Mucosa of rectum (tissue), 2 donors: ENCODE measurements at regions not wholly inside any gene's neighbourhood (a gene's known extent, or its start where the extent isn't known, plus 50 kb on each side); places are given as distances from the start of the nearest gene placed in this dataset.

Experiments
- H3K27ac ChIP-seq, 2 donors: one replicate each; pipeline ENCODE4 v1.7.0; 2013; ENCODE audit warnings: inconsistent platforms in 2 of 2, low read depth in 2 of 2, low read length in 2 of 2
- H3K27me3 ChIP-seq, 2 donors: one replicate each; pipeline ENCODE4 v1.7.0; 2013; ENCODE audit warnings: low read length in 2 of 2; ENCODE audit not compliant: control insufficient read depth in 2 of 2, insufficient read depth in 2 of 2
- H3K36me3 ChIP-seq, 2 donors: one replicate each; pipeline ENCODE4 v1.7.0; 2013; ENCODE audit warnings: low read length in 2 of 2; ENCODE audit not compliant: control insufficient read depth in 2 of 2, insufficient read depth in 2 of 2
- H3K4me1 ChIP-seq, 2 donors: one replicate each; pipeline ENCODE4 v1.7.0; 2013; ENCODE audit warnings: low read length in 2 of 2, mild to moderate bottlenecking in 1 of 2; ENCODE audit not compliant: control insufficient read depth in 2 of 2, insufficient read depth in 2 of 2
- H3K4me3 ChIP-seq, 2 donors: one replicate each; pipeline ENCODE4 v1.7.0; 2013; ENCODE audit warnings: low read length in 2 of 2
- H3K9ac ChIP-seq, 2 donors: one replicate each; pipeline ENCODE4 v1.7.0; 2013; ENCODE audit warnings: low read length in 2 of 2, low read depth in 1 of 2, mild to moderate bottlenecking in 1 of 2
- H3K9me3 ChIP-seq, 2 donors: one replicate each; pipeline ENCODE4 v1.7.0; 2013; ENCODE audit warnings: low read length in 2 of 2; ENCODE audit not compliant: control insufficient read depth in 2 of 2
- donor health status: healthy.
- donor health status: Normal muscosa, but diverticular disease.

DNA sequence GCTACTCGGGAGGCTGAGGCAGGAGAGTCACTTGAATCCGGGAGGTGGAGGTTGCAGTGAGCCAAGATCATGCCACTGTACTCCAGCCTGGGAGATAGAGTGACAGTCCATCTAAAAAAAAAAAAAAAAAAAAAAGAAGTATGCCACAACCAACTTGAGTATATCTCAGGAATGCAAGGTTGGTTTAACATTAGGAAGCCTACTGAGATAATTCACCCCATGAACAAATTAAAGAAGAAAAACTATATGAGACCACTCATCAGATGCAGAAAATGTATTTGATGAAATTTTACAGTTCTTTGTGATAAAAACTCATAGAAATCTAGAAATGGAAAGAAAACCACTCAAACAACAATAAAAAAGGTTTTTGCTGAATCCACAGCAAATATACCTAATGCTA lies 373.8 kb downstream of the LMO4 start:
- no peaks in the 10 kb centered on the region for H3K36me3 ChIP-seq

GRCh38 chr1:87705233-87705632 lies 376.6 kb downstream of the LMO4 start:
- Histone ChIP-seq H3K4me1 (peaks cover 0 to 10% of the 10 kb centered on the region in 2 donors), H3K9me3 (no peaks in the 10 kb centered on the region), H3K27ac (no peak overlapping the region), H3K27me3 (no peaks in the 10 kb centered on the region), H3K36me3 (no peaks in the 10 kb centered on the region), H3K4me3 (no peak overlapping the region), H3K9ac (no peak overlapping the region)

More for the DNA sequence above, 373.8 kb downstream of the LMO4 start:
- H3K9me3 ChIP-seq: no peaks in the 10 kb centered on the region
- no peak overlapping the region for H3K4me3 ChIP-seq
- no peak overlapping the region for H3K9ac ChIP-seq
- no peak overlapping the region for H3K27ac ChIP-seq
- no peaks in the 10 kb centered on the region for H3K27me3 ChIP-seq
- peaks cover 0 to 10% of the 10 kb centered on the region in 2 donors for H3K4me1 ChIP-seq

GRCh38 chr1:87706203-87706602 lies 377.5 kb downstream of the LMO4 start:
- Histone ChIP-seq H3K9me3 (no peaks in the 10 kb centered on the region), H3K4me3 (no peak overlapping the region), H3K9ac (no peak overlapping the region), H3K27me3 (no peaks in the 10 kb centered on the region), H3K27ac (no peak overlapping the region), H3K4me1 (peaks cover 0 to 10% of the 10 kb centered on the region in 2 donors), H3K36me3 (no peaks in the 10 kb centered on the region)

DNA sequence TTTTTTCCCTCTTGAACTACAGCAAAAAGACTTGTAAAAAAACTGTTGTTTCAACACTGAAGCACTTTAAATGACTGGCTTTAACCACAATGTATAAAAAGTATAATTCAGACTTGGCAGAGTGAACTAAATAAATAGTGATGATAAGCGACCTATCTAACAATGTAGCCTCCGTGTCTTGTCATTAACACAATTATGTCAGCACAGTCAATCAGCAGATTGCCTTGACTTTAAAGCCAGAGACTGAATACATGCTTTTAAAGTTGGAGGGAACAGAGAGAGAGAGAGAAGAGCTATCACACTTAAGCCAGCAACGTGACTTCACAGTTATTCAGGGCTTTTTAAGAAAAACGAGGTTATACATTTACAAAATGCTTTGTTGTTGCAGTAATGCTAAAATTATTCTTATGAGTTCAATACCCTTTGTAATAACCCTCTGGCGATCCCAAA lies 378.1 kb downstream of the LMO4 start:
- Histone ChIP-seq H3K4me1 (peaks cover 0 to 10% of the 10 kb centered on the region in 2 donors), H3K4me3 (no peak overlapping the region), H3K36me3 (no peaks in the 10 kb centered on the region), H3K9me3 (no peaks in the 10 kb centered on the region), H3K27ac (no peak overlapping the region), H3K9ac (no peak overlapping the region), H3K27me3 (no peaks in the 10 kb centered on the region)

DNA sequence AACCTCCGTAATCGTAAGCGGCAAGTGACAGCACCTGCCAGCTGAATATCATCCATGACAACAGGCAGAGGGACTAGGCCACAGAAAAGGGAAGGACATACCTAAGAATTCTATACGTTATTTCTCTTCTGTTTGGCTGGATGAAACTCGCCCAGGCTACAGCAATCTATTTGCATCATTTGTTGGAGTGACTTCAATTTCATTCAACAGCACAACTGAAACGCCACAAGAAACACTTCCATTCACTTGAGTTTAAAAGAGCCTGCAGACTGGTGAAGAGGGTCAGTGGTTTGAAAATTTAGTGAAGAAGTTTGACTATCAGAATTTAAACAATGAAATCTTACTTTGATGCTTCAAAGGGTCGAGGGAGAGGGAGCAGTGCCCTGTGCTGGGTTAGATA lies 378.7 kb downstream of the LMO4 start:
- H3K4me1 ChIP-seq: peaks cover 0 to 10% of the 10 kb centered on the region in 2 donors
- no peak overlapping the region for H3K4me3 ChIP-seq
- H3K27me3 ChIP-seq: no peaks in the 10 kb centered on the region
- H3K9ac ChIP-seq: no peak overlapping the region
- H3K9me3 ChIP-seq: no peaks in the 10 kb centered on the region
- H3K27ac ChIP-seq: no peak overlapping the region
- H3K36me3 ChIP-seq: no peaks in the 10 kb centered on the region

- no peaks in the 10 kb centered on the region for H3K36me3 ChIP-seq
These were observed 383.8 kb downstream of the LMO4 start for GRCh38 chr1:87712261-87713010.

GRCh38 chr1:87714278-87714677 lies 385.6 kb downstream of the LMO4 start:
- Histone ChIP-seq H3K9ac (no peak overlapping the region), H3K27me3 (no peaks in the 10 kb centered on the region), H3K27ac (no peak overlapping the region), H3K4me1 (peaks cover 7 to 18% of the 10 kb centered on the region in 2 donors), H3K4me3 (no peak overlapping the region), H3K36me3 (no peaks in the 10 kb centered on the region), H3K9me3 (no peaks in the 10 kb centered on the region)

More at GRCh38 chr1:87712261-87713010, 383.8 kb downstream of the LMO4 start:
- no peak overlapping the region for H3K4me3 ChIP-seq
- H3K27ac ChIP-seq: no peak overlapping the region
- H3K27me3 ChIP-seq: no peaks in the 10 kb centered on the region
- no peaks in the 10 kb centered on the region for H3K9me3 ChIP-seq
- H3K4me1 ChIP-seq: peaks cover 3 to 9% of the 10 kb centered on the region in 2 donors
- no peak overlapping the region for H3K9ac ChIP-seq

- H3K9ac ChIP-seq: no peak overlapping the region
- peaks cover 7 to 18% of the 10 kb centered on the region in 2 donors for H3K4me1 ChIP-seq
- no peaks in the 10 kb centered on the region for H3K9me3 ChIP-seq
- H3K4me3 ChIP-seq: no peak overlapping the region
- H3K27me3 ChIP-seq: no peaks in the 10 kb centered on the region
- no peaks in the 10 kb centered on the region for H3K36me3 ChIP-seq
- H3K27ac ChIP-seq: no peak overlapping the region
These were observed 386.4 kb downstream of the LMO4 start for GRCh38 chr1:87715052-87715451.

- no peak overlapping the region for H3K4me3 ChIP-seq
These were observed 386.8 kb downstream of the LMO4 start for GRCh38 chr1:87715471-87715870.

GRCh38 chr1:87717157-87717670 lies 388.5 kb downstream of the LMO4 start:
- Histone ChIP-seq H3K4me3 (no peak overlapping the region), H3K36me3 (no peaks in the 10 kb centered on the region), H3K27ac (no peak overlapping the region), H3K4me1 (peaks cover 7 to 18% of the 10 kb centered on the region in 2 donors), H3K9me3 (no peaks in the 10 kb centered on the region), H3K27me3 (no peaks in the 10 kb centered on the region), H3K9ac (no peak overlapping the region)

More at GRCh38 chr1:87715471-87715870, 386.8 kb downstream of the LMO4 start:
- Histone ChIP-seq H3K36me3 (no peaks in the 10 kb centered on the region), H3K9me3 (no peaks in the 10 kb centered on the region), H3K27ac (no peak overlapping the region), H3K9ac (no peak overlapping the region), H3K4me1 (peaks cover 7 to 18% of the 10 kb centered on the region in 2 donors), H3K27me3 (no peaks in the 10 kb centered on the region)
